ENCODE measurements at regions not wholly inside any gene's neighbourhood (a gene's known extent, or its start where the extent isn't known, plus 50 kb on each side); places are given as distances from the start of the nearest gene placed in this dataset.

DNA sequence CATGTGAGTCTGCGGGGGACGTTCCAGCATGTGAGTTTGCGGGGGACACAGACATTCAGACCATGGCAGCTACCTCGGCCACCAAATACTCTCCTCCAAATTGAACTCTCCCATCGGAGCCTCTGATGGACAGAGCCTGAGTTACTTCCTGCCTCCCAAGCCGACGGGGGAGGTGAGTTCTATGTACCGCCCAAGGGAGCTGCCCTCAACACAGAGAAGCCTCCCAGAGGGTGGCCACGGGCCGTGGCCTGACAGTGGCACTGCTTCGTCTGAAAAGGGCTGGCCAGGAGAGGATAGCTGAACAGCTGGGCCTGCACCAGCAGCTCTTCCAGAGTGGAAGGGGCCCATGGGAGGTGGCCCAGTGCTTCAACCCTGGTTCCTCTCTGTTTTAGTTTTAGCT lies 274.5 kb upstream of the PPP2R2D start:
- ChIA-PET POLR2A (no interaction called here), CTCF (no interaction called here)
- H3K27ac ChIP-seq (ENCODE audit: insufficient read depth in 1 of 2, low read depth in 1 of 2, low read length in 2 of 2, poor library complexity in 1 of 2, severe bottlenecking in 2 of 2), result no peak overlapping the region
- no peak for DNase-seq
- no peaks in the 10 kb centered on the region for H3K36me3 ChIP-seq (ENCODE audit: control insufficient read depth in 4 of 4, insufficient read depth in 4 of 4, low read length in 3 of 4)
- peaks cover 0 to 8% (median 7%) of the 10 kb centered on the region in 5 experiments for H3K9me3 ChIP-seq (ENCODE audit: control extremely low read depth in 1 of 5, control insufficient read depth in 4 of 5, insufficient read depth in 2 of 5, low read depth in 1 of 5, low read length in 4 of 5)
- peaks cover 0 to 3% (median 0%) of the 10 kb centered on the region in 5 experiments for H3K27me3 ChIP-seq (replicated peaks in 2 of 5; ENCODE audit: control insufficient read depth in 4 of 5, insufficient read depth in 5 of 5, low read length in 4 of 5)
- 93% methylated on average over 11 of the region's 11 CpGs for WGBS (ENCODE audit: insufficient coverage)
- H3K4me1 ChIP-seq (ENCODE audit: control extremely low read depth in 1 of 4, control insufficient read depth in 4 of 4, insufficient read depth in 4 of 4, low read length in 3 of 4), result no peaks in the 10 kb centered on the region
- no peak overlapping the region for H3K4me3 ChIP-seq (ENCODE audit: control insufficient read depth in 1 of 7, extremely low read depth in 1 of 7, insufficient read depth in 4 of 7, low read depth in 2 of 7, low read length in 6 of 7)

DNA sequence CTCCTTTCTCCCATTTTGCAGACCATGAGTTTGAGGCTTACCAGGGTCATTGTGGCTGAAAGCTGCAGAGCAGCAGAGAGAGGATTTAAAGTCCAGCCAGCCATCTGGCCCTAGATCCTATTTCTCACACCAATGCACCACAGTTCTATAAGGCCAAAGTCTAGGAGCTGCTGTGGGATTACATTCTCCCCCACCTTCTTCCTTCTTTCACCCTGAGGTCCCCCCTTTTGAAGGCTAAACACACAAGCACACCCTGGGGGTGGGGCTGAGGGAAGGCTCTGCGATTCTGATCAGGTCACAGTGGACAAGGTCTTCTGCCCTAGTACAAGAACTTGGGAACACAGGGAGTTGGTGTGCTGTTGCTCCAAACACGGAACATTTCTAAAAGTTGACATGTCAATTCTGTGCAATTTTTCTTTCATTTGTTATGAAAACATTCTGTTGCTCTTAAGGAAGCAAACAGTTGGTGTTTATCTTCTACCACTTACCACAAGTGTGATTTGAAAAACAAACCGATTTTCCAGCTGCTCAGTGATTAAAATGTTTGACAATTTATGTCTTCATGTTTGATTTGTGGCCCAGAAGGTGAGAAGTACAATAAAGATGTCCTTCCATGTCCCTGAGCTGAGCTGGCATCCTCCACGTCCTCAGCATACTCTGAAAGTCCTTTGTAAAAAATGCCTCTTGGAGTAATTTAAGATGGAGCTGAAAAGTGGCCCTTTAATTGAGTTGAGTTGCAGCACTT lies 271.6 kb upstream of the PPP2R2D start:
- POLR2A ChIA-PET, result no interaction called here
- WGBS (ENCODE audit: insufficient coverage), result 65% methylated on average over 2 of the region's 4 CpGs
- Histone ChIP-seq H3K9me3 (ENCODE audit: control extremely low read depth in 1 of 5, control insufficient read depth in 4 of 5, insufficient read depth in 2 of 5, low read depth in 1 of 5, low read length in 4 of 5) (peaks cover 0 to 10% (median 7%) of the 10 kb centered on the region in 5 experiments), H3K27ac (ENCODE audit: insufficient read depth in 1 of 2, low read depth in 1 of 2, low read length in 2 of 2, poor library complexity in 1 of 2, severe bottlenecking in 2 of 2) (no peak overlapping the region), H3K4me1 (ENCODE audit: control extremely low read depth in 1 of 4, control insufficient read depth in 4 of 4, insufficient read depth in 4 of 4, low read length in 3 of 4) (no peaks in the 10 kb centered on the region), H3K36me3 (ENCODE audit: control insufficient read depth in 4 of 4, insufficient read depth in 4 of 4, low read length in 3 of 4) (no peaks in the 10 kb centered on the region), H3K27me3 (replicated peaks in 2 of 5; ENCODE audit: control insufficient read depth in 4 of 5, insufficient read depth in 5 of 5, low read length in 4 of 5) (peaks cover 0 to 3% (median 0%) of the 10 kb centered on the region in 5 experiments), H3K4me3 (ENCODE audit: control insufficient read depth in 1 of 7, extremely low read depth in 1 of 7, insufficient read depth in 4 of 7, low read depth in 2 of 7, low read length in 6 of 7) (no peak overlapping the region)
- CTCF ChIA-PET, result no interaction called here
- no peak for DNase-seq

DNA sequence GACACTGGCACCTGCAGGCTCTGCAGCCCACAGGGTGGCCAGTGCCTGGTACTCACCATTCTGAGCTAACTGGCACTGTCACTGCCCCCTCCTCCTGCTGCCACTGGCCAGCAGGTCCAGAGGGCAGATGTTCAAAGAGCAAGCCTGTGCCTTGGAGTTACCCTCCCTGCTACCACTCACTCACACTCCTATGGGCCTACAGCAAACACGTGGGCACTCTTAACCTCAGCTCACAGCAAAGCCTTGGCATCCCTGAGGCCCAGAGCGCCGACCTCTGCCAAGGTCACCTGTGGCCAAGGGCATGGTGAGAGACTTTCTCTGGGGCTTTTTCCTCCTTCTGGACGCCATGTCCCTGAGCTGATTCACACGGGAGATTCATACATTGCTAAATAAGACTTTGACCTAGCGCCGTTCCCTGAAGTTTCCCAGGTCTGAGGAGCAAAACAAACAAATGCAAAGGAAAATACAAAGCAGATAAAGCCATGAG lies 270.0 kb upstream of the PPP2R2D start:
- 91% methylated on average over 7 of the region's 7 CpGs for WGBS (ENCODE audit: insufficient coverage)
- H3K27ac ChIP-seq (ENCODE audit: insufficient read depth in 1 of 2, low read depth in 1 of 2, low read length in 2 of 2, poor library complexity in 1 of 2, severe bottlenecking in 2 of 2), result no peak overlapping the region
- no peak for DNase-seq
- H3K9me3 ChIP-seq (ENCODE audit: control extremely low read depth in 1 of 5, control insufficient read depth in 4 of 5, insufficient read depth in 2 of 5, low read depth in 1 of 5, low read length in 4 of 5), result peaks cover 0 to 13% (median 7%) of the 10 kb centered on the region in 5 experiments
- H3K4me1 ChIP-seq (ENCODE audit: control extremely low read depth in 1 of 4, control insufficient read depth in 4 of 4, insufficient read depth in 4 of 4, low read length in 3 of 4), result no peaks in the 10 kb centered on the region
- no peaks in the 10 kb centered on the region for H3K36me3 ChIP-seq (ENCODE audit: control insufficient read depth in 4 of 4, insufficient read depth in 4 of 4, low read length in 3 of 4)
- no peak overlapping the region for H3K4me3 ChIP-seq (ENCODE audit: control insufficient read depth in 1 of 7, extremely low read depth in 1 of 7, insufficient read depth in 4 of 7, low read depth in 2 of 7, low read length in 6 of 7)
- H3K27me3 ChIP-seq (replicated peaks in 2 of 5; ENCODE audit: control insufficient read depth in 4 of 5, insufficient read depth in 5 of 5, low read length in 4 of 5), result peaks cover 0 to 3% (median 0%) of the 10 kb centered on the region in 5 experiments
- ChIA-PET POLR2A (no interaction called here), CTCF (no interaction called here)

DNA sequence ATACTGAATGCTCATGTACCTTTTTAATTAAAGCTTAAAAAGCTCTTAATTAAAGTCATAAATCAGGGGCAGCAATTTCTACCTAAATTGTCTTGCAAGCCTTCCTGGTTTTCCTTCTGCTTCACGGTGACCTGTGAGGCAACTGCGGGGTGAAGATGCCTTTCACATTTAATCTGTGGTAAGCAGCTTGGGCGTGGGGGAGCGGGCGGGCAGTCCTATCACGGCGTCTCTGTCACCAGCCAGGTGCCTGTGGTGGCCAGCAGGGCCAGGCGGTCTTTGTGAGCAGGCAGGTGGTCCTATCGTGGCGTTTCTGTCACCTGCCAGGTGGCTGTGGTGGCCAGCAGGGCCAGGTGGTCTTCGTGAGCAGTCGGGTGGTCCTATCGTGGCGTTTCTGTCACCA lies 269.2 kb upstream of the PPP2R2D start:
- ChIA-PET CTCF (no interaction called here), POLR2A (no interaction called here)
- H3K9me3 ChIP-seq (ENCODE audit: control extremely low read depth in 1 of 5, control insufficient read depth in 4 of 5, insufficient read depth in 2 of 5, low read depth in 1 of 5, low read length in 4 of 5), result peaks cover 0 to 13% (median 7%) of the 10 kb centered on the region in 5 experiments
- H3K4me1 ChIP-seq (ENCODE audit: control extremely low read depth in 1 of 4, control insufficient read depth in 4 of 4, insufficient read depth in 4 of 4, low read length in 3 of 4), result no peaks in the 10 kb centered on the region
- WGBS (ENCODE audit: insufficient coverage), result 89% methylated on average over 13 of the region's 14 CpGs
- no peaks in the 10 kb centered on the region for H3K36me3 ChIP-seq (ENCODE audit: control insufficient read depth in 4 of 4, insufficient read depth in 4 of 4, low read length in 3 of 4)
- DNase-seq, result no peak
- no peak overlapping the region for H3K4me3 ChIP-seq (ENCODE audit: control insufficient read depth in 1 of 7, extremely low read depth in 1 of 7, insufficient read depth in 4 of 7, low read depth in 2 of 7, low read length in 6 of 7)
- no peak overlapping the region for H3K27ac ChIP-seq (ENCODE audit: insufficient read depth in 1 of 2, low read depth in 1 of 2, low read length in 2 of 2, poor library complexity in 1 of 2, severe bottlenecking in 2 of 2)
- peaks cover 0 to 3% (median 0%) of the 10 kb centered on the region in 5 experiments for H3K27me3 ChIP-seq (replicated peaks in 2 of 5; ENCODE audit: control insufficient read depth in 4 of 5, insufficient read depth in 5 of 5, low read length in 4 of 5)

DNA sequence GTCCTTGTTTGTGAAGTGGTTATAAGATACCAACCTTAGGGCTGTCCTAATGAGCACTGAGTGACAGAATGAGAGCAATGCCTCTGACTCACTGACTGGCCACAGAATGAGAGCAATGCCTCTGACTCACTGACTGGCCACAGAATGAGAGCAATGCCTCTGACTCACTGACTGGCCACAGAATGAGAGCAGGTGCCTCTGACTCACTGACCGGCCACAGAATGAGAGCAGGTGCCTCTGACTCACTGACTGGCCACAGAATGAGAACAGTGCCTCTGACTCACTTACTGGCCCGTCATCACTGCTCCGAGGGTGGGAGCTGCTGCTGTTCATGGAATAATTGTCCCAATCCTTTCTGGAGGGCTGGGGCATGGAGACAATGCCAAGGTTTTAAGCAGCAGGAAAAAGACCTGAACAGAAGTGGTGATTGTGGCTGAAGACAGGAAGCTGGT lies 265.2 kb upstream of the PPP2R2D start:
- H3K4me1 ChIP-seq (ENCODE audit: control extremely low read depth in 1 of 4, control insufficient read depth in 4 of 4, insufficient read depth in 4 of 4, low read length in 3 of 4), result no peaks in the 10 kb centered on the region
- 36% methylated on average over 3 of the region's 3 CpGs for WGBS (ENCODE audit: insufficient coverage)
- DNase-seq, result peak in 1 of 3 donors; percentile 15
- POLR2A ChIA-PET, result no interaction called here
- H3K27me3 ChIP-seq (replicated peaks in 2 of 5; ENCODE audit: control insufficient read depth in 4 of 5, insufficient read depth in 5 of 5, low read length in 4 of 5), result no peaks in the 10 kb centered on the region
- H3K9me3 ChIP-seq (ENCODE audit: control extremely low read depth in 1 of 5, control insufficient read depth in 4 of 5, insufficient read depth in 2 of 5, low read depth in 1 of 5, low read length in 4 of 5), result peaks cover 2 to 25% (median 14%) of the 10 kb centered on the region in 5 experiments
- CTCF ChIA-PET, result no interaction called here
- H3K36me3 ChIP-seq (ENCODE audit: control insufficient read depth in 4 of 4, insufficient read depth in 4 of 4, low read length in 3 of 4), result no peaks in the 10 kb centered on the region
- H3K27ac ChIP-seq (ENCODE audit: insufficient read depth in 1 of 2, low read depth in 1 of 2, low read length in 2 of 2, poor library complexity in 1 of 2, severe bottlenecking in 2 of 2), result no peak overlapping the region
- no peak overlapping the region for H3K4me3 ChIP-seq (ENCODE audit: control insufficient read depth in 1 of 7, extremely low read depth in 1 of 7, insufficient read depth in 4 of 7, low read depth in 2 of 7, low read length in 6 of 7)

DNA sequence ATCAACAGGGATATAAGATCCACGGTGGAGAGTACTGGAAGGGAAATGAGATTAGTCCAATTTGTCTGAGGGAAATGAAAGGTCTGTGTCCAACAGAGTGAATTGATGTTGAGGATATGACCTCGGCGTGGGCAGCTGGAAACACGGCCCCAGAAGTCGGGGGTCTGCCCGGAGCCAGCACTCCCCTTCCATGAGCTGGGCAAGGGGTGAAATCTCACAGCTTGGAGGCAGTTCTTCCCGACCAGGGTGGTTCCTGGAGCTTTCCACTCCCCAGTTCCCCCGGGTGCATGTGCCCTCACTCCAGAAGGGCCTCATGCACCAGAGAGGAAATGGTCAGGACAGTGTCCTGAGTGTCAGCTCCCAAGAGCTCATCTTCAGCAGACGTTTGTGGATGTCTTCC lies 264.7 kb upstream of the PPP2R2D start:
- 60% methylated on average over 9 of the region's 9 CpGs for WGBS (ENCODE audit: insufficient coverage)
- Histone ChIP-seq H3K36me3 (ENCODE audit: control insufficient read depth in 4 of 4, insufficient read depth in 4 of 4, low read length in 3 of 4) (no peaks in the 10 kb centered on the region), H3K27me3 (replicated peaks in 2 of 5; ENCODE audit: control insufficient read depth in 4 of 5, insufficient read depth in 5 of 5, low read length in 4 of 5) (no peaks in the 10 kb centered on the region), H3K27ac (ENCODE audit: insufficient read depth in 1 of 2, low read depth in 1 of 2, low read length in 2 of 2, poor library complexity in 1 of 2, severe bottlenecking in 2 of 2) (no peak overlapping the region), H3K4me1 (ENCODE audit: control extremely low read depth in 1 of 4, control insufficient read depth in 4 of 4, insufficient read depth in 4 of 4, low read length in 3 of 4) (no peaks in the 10 kb centered on the region), H3K4me3 (ENCODE audit: control insufficient read depth in 1 of 7, extremely low read depth in 1 of 7, insufficient read depth in 4 of 7, low read depth in 2 of 7, low read length in 6 of 7) (no peak overlapping the region), H3K9me3 (ENCODE audit: control extremely low read depth in 1 of 5, control insufficient read depth in 4 of 5, insufficient read depth in 2 of 5, low read depth in 1 of 5, low read length in 4 of 5) (peaks cover 2 to 25% (median 14%) of the 10 kb centered on the region in 5 experiments)
- POLR2A ChIA-PET, result no interaction called here
- CTCF ChIA-PET, result no interaction called here
- DNase-seq, result no peak

DNA sequence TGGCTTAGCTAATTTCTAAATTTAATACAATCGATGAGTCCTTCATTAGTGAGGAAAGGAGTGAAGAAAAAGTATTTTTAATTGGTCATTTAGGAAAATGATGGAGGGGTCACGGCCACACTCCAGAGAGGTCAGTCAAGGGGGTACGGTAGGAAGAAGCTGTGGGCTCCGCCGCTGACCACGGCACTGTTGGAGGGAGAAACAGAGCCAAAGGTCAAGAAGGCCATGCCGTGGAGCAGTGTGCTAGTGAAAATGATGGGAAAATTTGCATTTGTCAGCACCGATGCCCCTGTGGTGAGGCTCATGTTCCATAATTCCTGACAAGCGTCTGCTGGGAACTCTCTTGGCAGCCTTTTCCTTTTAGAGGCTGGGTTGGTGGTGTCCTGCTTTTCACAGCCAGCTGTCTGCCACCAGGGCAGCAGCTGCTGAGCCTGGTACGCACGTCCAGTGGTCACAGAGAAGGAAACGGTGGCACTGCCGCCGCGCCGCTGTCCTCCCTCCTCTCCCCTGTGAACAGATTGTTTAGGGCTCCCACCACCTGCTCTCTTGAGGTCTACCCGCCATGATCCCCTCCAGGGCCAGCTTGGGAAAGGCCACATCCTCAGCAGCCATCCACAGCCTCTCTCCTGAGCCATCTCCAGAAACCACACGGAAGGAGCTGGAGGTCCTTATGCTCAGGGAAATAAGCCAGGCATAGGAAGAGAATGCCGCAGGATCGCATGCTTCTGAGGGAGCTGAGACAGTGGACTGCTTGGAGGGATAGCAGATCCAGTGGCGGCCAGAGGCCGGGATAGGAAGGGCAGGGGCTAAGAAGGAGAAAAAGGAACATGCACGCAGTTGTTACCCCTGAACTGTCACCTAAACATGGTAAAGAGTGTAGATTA lies 263.7 kb upstream of the PPP2R2D start:
- 90% methylated on average over 22 of the region's 23 CpGs for WGBS (ENCODE audit: insufficient coverage)
- POLR2A ChIA-PET, result no interaction called here
- H3K9me3 ChIP-seq (ENCODE audit: control extremely low read depth in 1 of 5, control insufficient read depth in 4 of 5, insufficient read depth in 2 of 5, low read depth in 1 of 5, low read length in 4 of 5), result peaks cover 2 to 25% (median 14%) of the 10 kb centered on the region in 5 experiments
- H3K36me3 ChIP-seq (ENCODE audit: control insufficient read depth in 4 of 4, insufficient read depth in 4 of 4, low read length in 3 of 4), result no peaks in the 10 kb centered on the region
- no peaks in the 10 kb centered on the region for H3K27me3 ChIP-seq (replicated peaks in 2 of 5; ENCODE audit: control insufficient read depth in 4 of 5, insufficient read depth in 5 of 5, low read length in 4 of 5)
- CTCF ChIA-PET, result no interaction called here
- DNase-seq, result no peak
- H3K27ac ChIP-seq (ENCODE audit: insufficient read depth in 1 of 2, low read depth in 1 of 2, low read length in 2 of 2, poor library complexity in 1 of 2, severe bottlenecking in 2 of 2), result no peak overlapping the region
- H3K4me3 ChIP-seq (ENCODE audit: control insufficient read depth in 1 of 7, extremely low read depth in 1 of 7, insufficient read depth in 4 of 7, low read depth in 2 of 7, low read length in 6 of 7), result no peak overlapping the region
- H3K4me1 ChIP-seq (ENCODE audit: control extremely low read depth in 1 of 4, control insufficient read depth in 4 of 4, insufficient read depth in 4 of 4, low read length in 3 of 4), result no peaks in the 10 kb centered on the region

Measured in common myeloid progenitor, CD34-positive (primary cell).